A673 (cell line): ENCODE measurements at regions not wholly inside any gene's neighbourhood (a gene's known extent, or its start where the extent isn't known, plus 50 kb on each side); places are given as distances from the start of the nearest gene placed in this dataset.

Experiments used
- BruUV-seq: library from RNA; stranded (reverse); fragments of 400-500 nt; replicated peaks from 2 replicates; lab custom pipeline; 2021; lab: Mats Ljungman, UMichigan
- CTCF ChIA-PET: fragments of 300-600 bp; sonication (Branson Sonifier 250); formaldehyde crosslinking; loops from one replicate; lab custom pipeline; 2022; ENCODE audit warnings: antibody characterized with exemption; lab: Charles Lee
- POLR2A ChIA-PET: fragments of 300-600 bp; sonication (Branson Sonifier 250); formaldehyde crosslinking; loops from one replicate; lab custom pipeline; 2022; ENCODE audit warnings: antibody characterized with exemption; ENCODE audit not compliant: low non-redundant PET; lab: Charles Lee
- DNase-seq: peaks from one replicate; pipeline ENCODE4 v3.0.0-alpha.2; 2015; ENCODE audit warnings: low spot score
- H3K27ac ChIP-seq: fragments of 200-600 bp; sonication (generic); 2 replicates; pipeline ENCODE4 v1.5.1; 2016; ENCODE audit warnings: mixed run types, low read depth, mild to moderate bottlenecking, mixed read lengths, antibody characterized with exemption, low read length; ENCODE audit not compliant: poor library complexity, severe bottlenecking
- H3K27me3 ChIP-seq: fragments of 200-600 bp; sonication (generic); replicated peaks from 2 replicates; pipeline ENCODE4 v1.6.1; 2017; ENCODE audit warnings: mixed run types, low read depth, mild to moderate bottlenecking, mixed read lengths, antibody characterized with exemption, low read length; ENCODE audit not compliant: insufficient read depth, poor library complexity
- H3K36me3 ChIP-seq: fragments of 200-600 bp; sonication (generic); 2 replicates; pipeline ENCODE4 v1.6.1; 2016; ENCODE audit warnings: mixed run types, mild to moderate bottlenecking, mixed read lengths, antibody characterized with exemption, low read length; ENCODE audit not compliant: insufficient read depth, poor library complexity, severe bottlenecking
- H3K4me1 ChIP-seq: fragments of 200-600 bp; sonication (generic); 2 replicates; pipeline ENCODE4 v1.6.1; 2017; ENCODE audit warnings: mixed run types, mild to moderate bottlenecking, mixed read lengths, antibody characterized with exemption, low read length; ENCODE audit not compliant: insufficient read depth, poor library complexity, severe bottlenecking
- H3K4me3 ChIP-seq: fragments of 200-600 bp; sonication (generic); 2 replicates; pipeline ENCODE4 v1.5.1; 2016; ENCODE audit warnings: low read depth, mixed run types, mild to moderate bottlenecking, mixed read lengths, low read length; ENCODE audit not compliant: poor library complexity, severe bottlenecking
- H3K9me3 ChIP-seq: fragments of 200-600 bp; sonication (generic); 2 replicates; pipeline ENCODE4 v1.6.1; 2016; ENCODE audit warnings: mixed run types, low read depth, mild to moderate bottlenecking, mixed read lengths, antibody characterized with exemption, low read length; ENCODE audit not compliant: poor library complexity, severe bottlenecking
- CTCF ChIP-seq: fragments of 300-800, 200-600 bp; sonication (generic); conservative IDR thresholded peaks from 2 replicates; pipeline ENCODE4 v1.5.1; 2017; ENCODE audit warnings: low read depth, mild to moderate bottlenecking, antibody characterized with exemption, low read length, moderate library complexity, mixed read lengths
- EZH2 ChIP-seq: fragments of 200-600 bp; sonication (generic); IDR thresholded peaks from 2 replicates; pipeline ENCODE4 v1.6.1; 2017; ENCODE audit warnings: borderline replicate concordance, low read depth, mild to moderate bottlenecking, mixed read lengths, antibody characterized with exemption, low read length; ENCODE audit not compliant: poor library complexity, severe bottlenecking
- intact Hi-C: fragments of 100-400 bp; cut with micrococcal nuclease; formaldehyde crosslinking; loops from one replicate; pipeline ENCODE4 v1.10.0; 2022; ENCODE audit not compliant: unreplicated experiment

- TF ChIP-seq EZH2 (no peak), CTCF (no peak)
- Histone ChIP-seq H3K27me3 (no peaks in the 10 kb centered on the region), H3K36me3 (no peaks in the 10 kb centered on the region), H3K4me3 (no peak overlapping the region), H3K27ac (no peak overlapping the region), H3K9me3 (no peaks in the 10 kb centered on the region), H3K4me1 (no peaks in the 10 kb centered on the region)
- no peak for DNase-seq
- BruUV-seq = no TSS peak
- intact Hi-C loops = no loop called here
- ChIA-PET POLR2A (no interaction called here), CTCF (no interaction called here)
Measured at GRCh38 chr18:64449434-64449833, 300.5 kb upstream of the LINC00305 start.

GRCh38 chr18:64444819-64445218 lies 295.9 kb upstream of the LINC00305 start:
- TF ChIP-seq EZH2 (no peak), CTCF (no peak)
- H3K36me3 ChIP-seq = no peaks in the 10 kb centered on the region
- DNase-seq = no peak
- BruUV-seq = no TSS peak
- intact Hi-C loops = no loop called here
- ChIA-PET POLR2A (no interaction called here), CTCF (no interaction called here)
- H3K27ac ChIP-seq = no peak overlapping the region
- no peaks in the 10 kb centered on the region for H3K27me3 ChIP-seq
- H3K4me1 ChIP-seq = no peaks in the 10 kb centered on the region
- no peak overlapping the region for H3K4me3 ChIP-seq
- H3K9me3 ChIP-seq = no peaks in the 10 kb centered on the region

- Histone ChIP-seq H3K36me3 (no peaks in the 10 kb centered on the region), H3K4me1 (no peaks in the 10 kb centered on the region), H3K9me3 (peaks cover 5% of the 10 kb centered on the region), H3K4me3 (no peak overlapping the region), H3K27ac (no peak overlapping the region), H3K27me3 (no peaks in the 10 kb centered on the region)
- ChIA-PET CTCF (no interaction called here), POLR2A (no interaction called here)
- DNase-seq = no peak
- TF ChIP-seq EZH2 = no peak
- no peak for TF ChIP-seq CTCF
- intact Hi-C loops = no loop called here
- no TSS peak for BruUV-seq
Measured at GRCh38 chr18:64438178-64438577, 289.3 kb upstream of the LINC00305 start.
